DMS153 treated with DMSO at 0.1 percent for 48 hours (cell line): ENCODE measurements at regions not wholly inside any gene's neighbourhood (a gene's known extent, or its start where the extent isn't known, plus 50 kb on each side); places are given as distances from the start of the nearest gene placed in this dataset.

Experiments
- DNase-seq: peaks from one replicate; lab custom pipeline; 2025; ENCODE audit not compliant: unreplicated experiment; lab: John Stamatoyannopoulos, UW

DNA sequence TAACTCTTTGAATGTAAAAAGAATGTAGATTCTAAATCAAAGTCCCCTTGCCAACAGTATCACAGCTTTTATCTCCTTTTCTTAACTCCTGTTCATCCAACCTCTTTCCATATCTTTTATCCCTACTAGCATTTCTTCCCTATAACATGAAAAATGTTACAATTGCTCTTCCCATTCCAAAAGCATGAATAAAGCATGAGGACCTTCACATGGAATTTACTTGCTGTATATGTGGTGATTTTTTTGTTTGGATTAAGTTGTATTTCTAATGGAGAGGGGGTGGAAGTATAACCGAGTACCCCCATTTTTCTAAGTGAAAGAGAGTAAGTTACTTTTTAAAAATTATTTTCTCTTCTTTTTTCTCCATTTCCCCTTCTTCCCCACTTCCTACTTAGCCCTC, 94.9 kb upstream of the RBBP8 start:
- DNase-seq = no peak

DNA sequence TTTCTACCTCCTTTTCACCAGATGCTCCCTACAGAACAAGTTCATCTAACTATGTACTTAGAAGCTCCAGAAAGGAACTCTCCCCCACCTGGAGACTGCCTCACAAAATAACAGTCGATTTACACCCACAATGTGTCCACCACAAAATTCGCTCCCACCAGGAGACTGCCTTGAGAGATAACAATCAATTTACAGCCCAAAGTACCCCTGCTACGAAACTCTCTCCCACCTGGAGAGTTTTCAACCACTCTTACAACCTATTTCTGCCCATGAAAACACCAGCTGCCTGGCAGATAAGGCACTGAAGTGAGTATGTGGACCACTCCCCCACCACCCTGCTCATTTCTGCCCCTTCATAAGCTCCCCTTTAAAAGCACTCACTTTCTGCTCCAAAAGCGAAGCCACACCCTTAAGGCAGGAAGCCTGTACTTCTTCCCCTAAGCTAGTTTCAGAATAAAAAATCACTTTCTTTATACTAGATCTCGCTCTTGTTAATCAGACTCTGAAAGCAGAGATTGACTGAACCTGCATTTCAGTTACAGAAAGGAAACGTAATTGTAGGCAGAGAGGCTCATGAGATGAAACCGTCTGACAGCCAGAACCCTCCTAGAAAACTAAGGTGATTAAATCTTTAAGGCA, 94.4 kb upstream of the RBBP8 start:
- no peak for DNase-seq

DNA sequence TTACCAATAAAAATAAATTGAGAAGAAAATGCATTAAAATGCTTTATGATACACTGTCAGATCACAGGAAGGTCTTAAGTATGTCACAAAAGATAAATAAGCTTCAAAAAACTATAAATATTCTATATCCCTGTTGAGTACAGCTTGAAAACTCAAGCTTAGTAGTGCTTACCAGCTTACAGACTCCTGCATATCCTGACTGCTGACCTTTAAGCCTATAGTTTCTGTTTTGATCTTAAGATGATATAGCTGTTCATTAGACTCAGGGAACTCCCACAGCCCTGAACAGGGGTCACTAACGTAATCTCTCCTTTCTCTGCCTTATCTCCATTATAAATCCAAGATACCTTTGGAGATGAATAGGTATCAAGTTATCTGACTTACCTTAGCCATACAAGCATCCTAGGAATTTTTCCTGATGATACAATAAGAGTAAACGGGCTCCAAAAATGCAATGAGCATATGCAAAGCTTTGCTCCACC, 93.7 kb upstream of the RBBP8 start:
- DNase-seq = no peak

DNA sequence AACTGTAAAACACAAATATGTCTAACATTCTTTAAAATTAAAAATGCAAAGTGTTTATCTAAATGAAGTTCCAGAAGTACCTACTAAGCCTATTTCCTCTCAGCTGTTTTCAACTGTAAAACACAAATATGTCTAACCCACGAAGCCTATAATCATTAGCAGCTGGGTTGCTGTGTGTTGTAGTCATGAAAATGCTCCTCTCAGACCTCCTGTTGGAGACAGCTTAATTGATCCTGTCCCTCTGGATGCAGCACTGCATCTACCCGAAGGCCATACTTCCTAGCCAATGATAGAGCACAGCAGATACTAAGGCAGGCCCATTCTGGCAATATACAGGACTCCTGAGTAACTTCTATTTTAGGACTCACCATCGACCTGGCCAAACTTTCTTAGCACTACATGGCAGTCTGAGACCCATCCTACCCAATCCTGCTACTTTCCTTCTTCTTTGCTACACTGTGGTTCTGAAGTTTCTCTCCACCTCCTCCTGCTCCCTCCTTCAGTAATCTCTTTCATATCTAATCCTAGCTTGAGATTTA, 92.5 kb upstream of the RBBP8 start:
- DNase-seq = no peak

DNA sequence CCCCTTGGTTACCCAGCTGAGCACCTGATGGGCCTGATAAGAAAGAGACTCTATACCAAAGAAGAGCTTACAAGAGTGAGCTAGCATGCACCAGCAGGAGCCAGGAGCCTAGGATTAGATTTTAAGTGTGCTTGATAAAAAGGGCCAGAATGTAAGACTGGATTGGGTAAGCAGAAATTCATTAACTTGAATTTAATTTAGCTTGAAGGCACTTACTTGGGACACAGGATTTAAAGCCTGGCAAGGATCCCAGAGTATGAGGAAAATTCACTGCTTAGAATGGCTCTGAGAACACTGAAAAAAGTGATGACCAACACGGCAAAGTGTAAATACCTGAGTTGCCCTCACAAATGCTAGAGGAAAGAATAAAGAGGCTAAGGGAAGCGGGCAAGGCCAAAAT, 91.3 kb upstream of the RBBP8 start:
- DNase-seq = no peak

DNA sequence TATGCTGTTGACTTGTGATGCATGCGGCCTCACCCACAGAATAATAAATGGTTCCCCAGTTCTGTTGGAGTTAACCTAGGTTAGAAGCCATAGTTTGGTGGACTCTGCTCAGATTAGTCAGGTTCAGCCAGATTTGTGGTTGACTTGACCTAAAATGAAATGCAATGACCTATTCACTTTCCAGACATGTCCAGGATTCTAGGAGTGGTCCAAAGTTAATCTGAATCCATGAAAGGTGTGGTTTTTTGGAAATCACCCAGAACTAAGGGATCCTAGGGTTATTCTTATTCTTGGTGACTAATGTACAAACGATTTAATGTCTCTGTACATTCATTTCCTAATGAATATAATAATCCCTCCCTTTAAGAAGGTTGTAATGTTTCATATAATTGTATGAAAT, 88.9 kb upstream of the RBBP8 start:
- DNase-seq = no peak

DNA sequence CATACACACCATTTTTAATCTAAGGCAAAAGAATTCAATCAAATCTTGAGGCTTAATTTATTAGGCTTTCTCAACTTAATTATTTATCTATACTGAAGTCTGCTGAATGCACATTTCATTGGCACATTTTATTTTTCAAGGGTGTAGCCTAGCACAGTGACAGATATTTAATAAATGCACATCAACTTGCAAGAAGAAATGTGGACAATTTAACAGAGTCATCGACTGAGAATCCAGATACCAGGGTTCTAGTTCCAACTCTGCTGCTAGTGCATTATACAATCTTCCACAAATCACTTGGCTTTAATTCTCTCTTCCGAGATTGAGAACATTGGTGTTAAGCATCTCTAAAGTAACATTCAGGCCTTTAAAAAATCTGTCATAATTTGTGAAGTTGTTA, 88.5 kb upstream of the RBBP8 start:
- no peak for DNase-seq

DNA sequence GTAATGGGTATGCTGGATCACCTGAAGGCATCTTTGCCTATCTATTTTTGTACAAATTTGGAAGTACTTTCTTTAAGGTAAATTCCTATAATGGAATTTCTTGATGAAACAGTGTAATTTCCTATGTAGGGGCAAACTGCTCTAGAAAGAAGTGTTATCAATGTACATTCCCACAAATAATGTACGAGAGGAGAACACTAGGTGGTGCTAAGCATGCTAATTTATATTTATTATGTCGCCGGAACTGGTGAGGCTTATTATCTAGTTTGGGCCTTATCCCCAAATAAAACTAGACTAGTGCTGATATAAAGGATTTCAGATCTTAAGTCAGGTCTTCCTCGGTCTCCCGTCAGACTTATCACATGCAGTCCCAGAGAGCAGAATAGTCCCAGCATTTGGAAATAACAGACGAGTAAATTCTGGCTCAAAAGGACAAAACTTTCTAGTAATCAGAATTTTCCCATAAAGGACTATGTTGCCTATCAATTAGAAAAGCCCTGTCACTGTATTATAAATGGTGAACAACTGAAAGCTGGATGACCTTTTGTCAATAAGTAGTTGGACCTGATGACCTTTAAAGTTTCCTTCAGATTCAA, 86.9 kb upstream of the RBBP8 start:
- DNase-seq = peak; percentile 23

DNA sequence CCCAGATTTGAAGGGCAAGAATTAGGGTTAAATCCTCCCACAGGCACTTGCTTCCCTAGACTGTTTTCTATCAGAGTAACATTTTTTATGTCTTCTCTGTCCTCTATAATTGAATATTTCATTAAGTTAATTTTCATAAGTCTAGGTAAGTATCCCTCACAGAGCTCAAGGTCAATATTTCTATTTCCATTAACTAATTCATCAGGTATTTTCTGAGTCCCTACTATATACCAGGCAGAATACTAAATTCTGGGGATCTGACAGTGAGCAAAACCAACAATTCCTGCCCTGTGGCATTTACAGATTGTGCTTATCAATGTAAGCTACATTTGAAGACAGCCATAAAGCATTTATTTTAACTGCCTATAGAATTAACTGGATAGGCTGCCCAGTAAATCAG, 86.4 kb upstream of the RBBP8 start:
- DNase-seq = no peak

DNA sequence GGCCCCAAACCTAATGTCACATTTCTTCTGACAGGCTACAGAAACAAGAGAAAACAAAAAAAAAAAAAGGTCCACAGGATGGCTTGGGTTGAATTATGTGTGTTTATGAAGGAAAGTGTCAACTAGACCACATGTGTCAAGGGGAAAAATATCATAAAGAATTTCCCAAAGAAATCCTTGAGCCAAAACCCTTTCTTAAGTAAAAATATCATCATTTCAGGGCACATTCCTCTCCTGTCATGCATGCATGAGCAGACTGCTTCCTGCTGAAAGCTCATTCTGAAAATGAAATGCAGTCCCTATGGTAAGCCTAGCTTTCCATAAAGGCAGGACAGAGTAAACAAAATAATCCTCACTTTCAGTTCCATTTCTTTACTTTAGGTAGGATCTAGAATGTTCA, 85.7 kb upstream of the RBBP8 start:
- no peak for DNase-seq

DNA sequence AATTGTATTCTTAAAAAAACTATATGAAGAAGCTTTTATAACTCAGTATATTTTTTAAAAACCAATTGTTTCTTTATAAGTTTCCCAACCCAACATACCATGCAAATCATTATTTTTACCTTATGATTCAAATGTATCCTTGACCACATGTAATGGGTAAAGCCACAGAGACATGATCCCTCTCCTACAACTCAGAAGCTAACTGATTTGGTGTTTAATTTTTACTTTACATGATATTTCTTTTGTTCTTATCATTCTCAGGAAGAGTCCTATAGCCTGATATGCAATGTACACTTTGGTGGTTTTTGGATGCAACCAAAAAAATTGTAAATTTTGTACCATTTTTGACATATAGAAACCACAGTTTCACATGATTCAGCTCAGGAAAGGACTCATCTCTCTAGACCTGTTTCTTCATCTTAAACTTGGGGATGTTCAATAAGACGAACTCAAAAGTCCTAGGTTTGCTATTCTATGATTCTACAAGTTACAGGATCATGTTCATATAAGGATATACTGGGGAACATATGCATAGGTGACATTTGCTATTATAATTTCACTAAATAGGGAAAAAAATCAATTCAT, 85.2 kb upstream of the RBBP8 start:
- DNase-seq = no peak

DNA sequence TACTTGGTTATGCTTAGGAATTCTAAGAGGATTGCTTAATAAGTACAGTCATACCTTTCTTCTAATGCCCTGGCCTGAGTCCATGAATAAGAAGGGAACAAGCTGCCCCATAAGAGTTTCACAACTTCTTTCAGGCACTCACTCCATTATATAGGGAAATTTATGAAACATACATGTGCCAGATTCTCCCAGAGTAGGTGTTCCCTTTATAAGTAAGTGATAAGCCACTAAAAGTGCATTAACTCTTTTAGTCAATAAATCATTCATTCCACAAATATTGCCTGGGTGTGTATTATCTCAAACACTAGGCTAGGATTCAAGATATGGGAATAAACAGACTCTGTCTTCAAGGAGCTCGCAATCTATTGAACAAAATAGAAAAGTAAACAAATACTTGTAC, 84.5 kb upstream of the RBBP8 start:
- DNase-seq = no peak

DNA sequence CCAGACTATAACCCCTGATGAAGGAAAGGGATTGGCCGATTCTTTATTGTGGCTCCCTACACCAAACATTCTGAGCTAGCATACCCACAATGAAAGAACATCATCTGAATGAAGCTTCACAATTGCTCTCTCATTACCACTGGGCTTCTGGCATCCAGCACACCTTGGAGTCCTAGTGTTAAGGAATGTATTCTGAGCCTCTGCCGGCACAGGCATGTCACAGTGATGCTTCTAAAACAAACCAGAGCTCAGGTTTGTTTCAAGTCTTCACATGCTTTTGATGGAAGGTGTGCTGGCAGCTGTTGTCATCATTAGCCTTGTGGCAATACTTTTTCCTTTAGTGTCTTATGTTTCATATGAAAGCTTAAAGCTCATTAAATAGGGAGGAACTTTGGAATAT, 76.3 kb upstream of the RBBP8 start:
- no peak for DNase-seq

DNA sequence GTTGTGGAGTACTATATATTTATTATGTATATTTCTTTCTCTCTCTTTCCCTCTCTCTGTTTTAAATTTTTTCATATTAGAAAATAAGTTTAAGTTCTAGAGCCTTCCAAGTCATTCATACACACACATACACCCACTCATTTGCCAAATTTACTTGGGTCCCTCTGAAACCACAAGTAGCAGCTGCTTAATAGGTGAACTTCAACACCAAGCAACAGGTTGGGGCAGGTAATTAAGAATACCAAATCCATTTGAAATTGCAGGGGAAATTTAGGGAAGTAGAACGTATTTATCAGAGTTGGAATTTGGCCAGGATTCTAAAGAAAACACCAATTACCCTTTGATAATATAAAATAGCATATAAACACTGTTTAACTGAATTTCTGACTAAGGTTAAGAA, 75.0 kb upstream of the RBBP8 start:
- no peak for DNase-seq

DNA sequence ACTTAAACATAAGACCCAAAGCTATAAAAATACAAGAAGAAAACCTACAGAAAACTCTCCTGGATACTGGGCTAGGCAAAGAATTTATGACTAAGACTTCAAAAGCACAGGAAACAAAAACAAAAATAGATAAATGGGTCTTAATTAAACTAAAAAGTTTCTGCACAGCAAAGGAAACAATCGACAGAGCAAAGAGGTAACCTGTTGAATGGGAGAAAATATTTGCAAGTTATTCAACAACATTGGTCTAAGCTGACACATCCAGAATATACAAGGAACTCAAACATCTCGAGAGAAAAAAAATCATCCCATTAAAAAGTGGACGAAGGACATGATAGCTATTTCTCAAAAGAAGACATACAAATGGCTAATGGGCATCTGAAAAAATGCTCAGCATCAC, 72.3 kb upstream of the RBBP8 start:
- DNase-seq = no peak

DNA sequence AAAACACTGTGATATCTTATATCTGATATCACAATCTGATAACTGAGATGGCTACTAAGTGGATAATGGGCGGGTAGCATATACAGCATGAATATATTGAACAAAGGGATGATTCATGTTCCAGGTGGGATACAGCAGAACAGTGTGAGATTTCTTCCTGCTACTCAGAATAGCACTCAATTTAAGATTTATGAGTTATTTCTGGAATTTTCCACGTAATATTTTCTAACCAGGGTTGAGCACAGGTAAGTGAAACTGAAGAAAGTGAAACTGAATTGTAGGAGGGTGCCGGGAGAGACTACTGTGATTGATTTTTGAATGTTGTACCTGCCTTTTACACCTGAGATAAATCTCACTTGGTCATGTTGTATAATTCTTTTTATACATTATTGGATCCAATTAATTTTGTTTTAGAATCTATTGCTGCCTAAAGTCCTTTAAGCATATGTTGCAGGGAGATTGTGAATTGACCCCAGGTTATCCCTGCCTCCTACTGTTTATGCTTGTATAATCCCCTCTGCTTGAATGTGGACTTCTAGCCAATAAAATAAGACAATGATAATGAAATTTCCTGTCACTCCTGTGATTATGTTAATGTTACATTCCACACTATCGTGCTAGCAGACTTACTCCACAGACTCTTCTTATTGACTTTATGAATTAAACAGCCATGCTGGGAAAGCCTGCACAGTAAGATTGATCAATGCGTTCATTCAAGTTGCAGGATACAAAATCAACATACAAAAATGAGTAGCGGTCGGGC, 67.6 kb upstream of the RBBP8 start:
- DNase-seq = no peak

DNA sequence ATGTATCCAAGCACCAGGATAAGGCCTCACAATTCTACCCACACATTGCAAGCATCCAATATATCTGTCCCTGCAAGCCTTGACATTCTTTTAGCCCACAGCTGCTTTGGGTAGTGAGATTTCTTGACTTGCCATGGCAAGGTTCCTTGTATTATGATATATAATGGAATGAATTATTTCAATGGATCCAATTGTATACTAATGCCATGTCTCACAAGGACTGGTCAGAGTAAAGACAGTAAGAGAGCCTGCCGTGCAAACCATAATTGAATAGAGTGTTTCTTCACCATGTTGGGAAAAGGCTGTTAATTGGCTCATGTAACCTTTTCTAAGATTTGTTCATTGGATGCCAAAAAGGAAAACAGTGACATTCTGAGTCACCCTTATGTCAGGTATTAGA, 64.3 kb upstream of the RBBP8 start:
- DNase-seq = no peak

DNA sequence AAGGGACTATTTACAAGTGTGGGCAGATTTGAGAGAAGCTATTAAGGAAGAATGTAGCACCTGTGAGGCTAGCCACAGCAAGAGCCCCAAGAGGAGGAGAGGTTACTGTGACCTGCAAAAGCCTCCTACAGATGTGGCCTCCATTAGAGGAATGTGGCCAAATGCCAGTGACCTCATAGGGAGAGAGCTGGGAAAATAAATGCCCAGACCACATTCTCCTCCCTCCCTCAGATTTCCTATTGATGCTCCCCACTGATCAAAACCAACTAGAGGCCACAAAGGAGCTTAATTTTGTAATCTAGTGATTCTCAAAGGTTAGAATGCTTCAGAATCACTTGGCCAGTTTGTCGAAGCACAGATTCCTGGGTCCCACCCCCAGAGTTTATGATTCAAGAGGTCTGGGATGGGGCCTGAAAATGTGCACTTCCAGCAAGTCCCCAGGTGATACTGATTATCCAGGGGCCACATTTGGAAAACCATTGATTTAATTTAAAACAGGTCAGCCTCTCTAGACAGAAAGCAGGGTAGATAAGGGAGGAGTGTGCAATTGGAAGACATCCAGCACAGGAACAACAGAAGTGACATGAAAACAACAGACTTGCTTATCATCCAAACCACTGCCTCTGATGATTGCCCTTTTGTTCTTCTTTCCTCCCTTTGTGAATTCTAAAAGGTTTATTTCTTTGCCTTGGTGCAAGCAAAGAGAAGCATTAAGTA, 61.2 kb upstream of the RBBP8 start:
- no peak for DNase-seq

DNA sequence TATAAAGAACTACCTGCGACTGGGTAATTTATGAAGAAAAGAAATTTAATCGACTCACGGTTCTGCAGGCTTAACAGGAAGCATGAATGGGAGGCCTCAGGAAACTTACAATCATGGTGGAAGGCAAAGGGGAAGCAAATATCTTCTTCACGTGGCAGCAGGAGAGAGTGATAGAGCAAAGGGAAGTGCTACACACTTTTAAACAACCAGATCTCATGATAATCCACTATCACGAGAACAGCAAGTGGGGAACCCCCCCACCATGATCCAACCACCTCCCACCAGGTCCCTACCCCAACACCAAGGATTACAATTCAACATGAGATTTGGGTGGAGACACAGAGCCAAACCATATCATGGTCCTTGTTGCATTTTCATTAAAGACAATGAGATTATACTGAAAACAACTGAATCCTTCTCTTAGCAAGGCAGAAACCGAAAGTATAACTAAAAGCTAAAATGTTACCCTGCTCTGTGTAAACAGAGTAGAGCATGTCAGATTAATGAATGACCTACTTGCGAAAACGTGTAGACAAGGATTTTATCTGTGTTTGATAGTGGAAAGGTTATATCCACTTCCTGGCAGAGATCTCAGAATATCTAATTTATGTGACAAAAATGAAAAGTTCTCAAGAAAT, 60.1 kb upstream of the RBBP8 start:
- DNase-seq = no peak

DNA sequence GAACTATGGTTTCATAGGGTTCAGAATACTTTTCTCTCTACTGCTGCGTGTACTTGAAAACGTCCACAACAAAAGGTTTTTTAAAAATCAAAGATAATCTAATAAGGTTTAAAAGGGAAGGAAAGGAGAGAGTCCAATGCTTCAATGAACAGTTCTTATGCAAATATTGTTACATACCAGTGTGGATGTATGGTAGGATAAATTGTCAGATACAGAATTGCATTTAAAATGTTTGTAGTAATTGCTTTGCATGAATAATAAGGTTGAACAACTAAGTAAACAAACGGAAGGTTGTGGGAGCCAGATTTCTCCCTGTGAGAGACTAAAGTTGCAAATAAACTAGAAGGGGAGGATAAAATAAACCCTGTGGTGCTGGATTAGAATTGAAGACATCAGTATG, 53.8 kb upstream of the RBBP8 start:
- no peak for DNase-seq

DNA sequence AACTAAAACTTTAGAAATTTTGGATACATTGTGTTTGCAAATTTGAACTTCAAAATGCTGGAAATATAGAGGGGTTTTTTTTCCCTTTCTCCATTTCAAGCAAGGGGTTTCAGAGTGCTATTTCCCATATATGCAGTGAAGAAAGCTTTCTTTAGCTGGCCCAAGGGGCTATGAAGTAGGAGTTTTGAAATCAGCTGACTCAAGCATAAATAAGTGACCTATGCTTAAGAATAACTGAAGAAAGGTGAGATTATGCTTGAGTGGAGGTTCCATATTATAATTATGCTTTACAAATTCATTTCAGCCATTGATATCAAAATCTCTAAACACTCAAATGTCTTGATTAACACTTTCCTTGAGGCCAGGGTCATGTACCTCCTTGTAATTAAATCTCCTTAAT, 51.0 kb upstream of the RBBP8 start:
- no peak for DNase-seq
